WTC11 (cell line): ENCODE measurements at regions not wholly inside any gene's neighbourhood (a gene's known extent, or its start where the extent isn't known, plus 50 kb on each side); places are given as distances from the start of the nearest gene placed in this dataset.

Source experiments
- FOXJ3 ChIP-seq: sonication (generic); formaldehyde crosslinking; IDR thresholded peaks from 2 replicates; pipeline ENCODE4 v1.9.0; 2021; ENCODE audit warnings: missing genetic modification reagents, mild to moderate bottlenecking, borderline replicate concordance
- FOXK1 ChIP-seq: sonication (generic); formaldehyde crosslinking; IDR thresholded peaks from 2 replicates; pipeline ENCODE4 v1.8.0; 2022; ENCODE audit warnings: mild to moderate bottlenecking, moderate library complexity, missing genetic modification reagents
- MAX ChIP-seq: sonication (generic); formaldehyde crosslinking; IDR thresholded peaks from 2 replicates; pipeline ENCODE4 v1.8.0; 2022; ENCODE audit warnings: mild to moderate bottlenecking, missing genetic modification reagents
- NR2C2 ChIP-seq: sonication (generic); formaldehyde crosslinking; IDR thresholded peaks from 2 replicates; pipeline ENCODE4 v1.8.0; 2022; ENCODE audit warnings: mild to moderate bottlenecking, missing genetic modification reagents
- TF ChIP-seq, protein P1 (sequence below): fragments of 200-600 bp; IDR thresholded peaks from 2 replicates; pipeline ENCODE4 v1.8.0; 2022; ENCODE audit warnings: antibody characterized with exemption
- TF ChIP-seq, protein P2 (sequence below): sonication (generic); formaldehyde crosslinking; IDR thresholded peaks from 2 replicates; pipeline ENCODE4 v1.8.1; 2022; ENCODE audit warnings: low read depth, missing genetic modification reagents, borderline replicate concordance

- TF ChIP-seq, protein P1, sequence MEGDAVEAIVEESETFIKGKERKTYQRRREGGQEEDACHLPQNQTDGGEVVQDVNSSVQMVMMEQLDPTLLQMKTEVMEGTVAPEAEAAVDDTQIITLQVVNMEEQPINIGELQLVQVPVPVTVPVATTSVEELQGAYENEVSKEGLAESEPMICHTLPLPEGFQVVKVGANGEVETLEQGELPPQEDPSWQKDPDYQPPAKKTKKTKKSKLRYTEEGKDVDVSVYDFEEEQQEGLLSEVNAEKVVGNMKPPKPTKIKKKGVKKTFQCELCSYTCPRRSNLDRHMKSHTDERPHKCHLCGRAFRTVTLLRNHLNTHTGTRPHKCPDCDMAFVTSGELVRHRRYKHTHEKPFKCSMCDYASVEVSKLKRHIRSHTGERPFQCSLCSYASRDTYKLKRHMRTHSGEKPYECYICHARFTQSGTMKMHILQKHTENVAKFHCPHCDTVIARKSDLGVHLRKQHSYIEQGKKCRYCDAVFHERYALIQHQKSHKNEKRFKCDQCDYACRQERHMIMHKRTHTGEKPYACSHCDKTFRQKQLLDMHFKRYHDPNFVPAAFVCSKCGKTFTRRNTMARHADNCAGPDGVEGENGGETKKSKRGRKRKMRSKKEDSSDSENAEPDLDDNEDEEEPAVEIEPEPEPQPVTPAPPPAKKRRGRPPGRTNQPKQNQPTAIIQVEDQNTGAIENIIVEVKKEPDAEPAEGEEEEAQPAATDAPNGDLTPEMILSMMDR = no peak
- no peak for TF ChIP-seq FOXK1 (CRISPR knock-in tag)
- TF ChIP-seq FOXJ3 = no peak
- TF ChIP-seq, protein P2, sequence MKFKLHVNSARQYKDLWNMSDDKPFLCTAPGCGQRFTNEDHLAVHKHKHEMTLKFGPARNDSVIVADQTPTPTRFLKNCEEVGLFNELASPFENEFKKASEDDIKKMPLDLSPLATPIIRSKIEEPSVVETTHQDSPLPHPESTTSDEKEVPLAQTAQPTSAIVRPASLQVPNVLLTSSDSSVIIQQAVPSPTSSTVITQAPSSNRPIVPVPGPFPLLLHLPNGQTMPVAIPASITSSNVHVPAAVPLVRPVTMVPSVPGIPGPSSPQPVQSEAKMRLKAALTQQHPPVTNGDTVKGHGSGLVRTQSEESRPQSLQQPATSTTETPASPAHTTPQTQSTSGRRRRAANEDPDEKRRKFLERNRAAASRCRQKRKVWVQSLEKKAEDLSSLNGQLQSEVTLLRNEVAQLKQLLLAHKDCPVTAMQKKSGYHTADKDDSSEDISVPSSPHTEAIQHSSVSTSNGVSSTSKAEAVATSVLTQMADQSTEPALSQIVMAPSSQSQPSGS (CRISPR knock-in tag) = no peak
- TF ChIP-seq NR2C2 (CRISPR knock-in tag) = no peak
- no peak for TF ChIP-seq MAX (CRISPR knock-in tag)
Measured at GRCh38 chr3:102687851-102688555, 253.2 kb downstream of the ZPLD1 start.
